Activated T-cell treated with anti-CD3 and anti-CD28 coated beads, Interleukin-2, amount 50 U/mL, for 1 hour (primary cell): ENCODE measurements at regions not wholly inside any gene's neighbourhood (a gene's known extent, or its start where the extent isn't known, plus 50 kb on each side); places are given as distances from the start of the nearest gene placed in this dataset.
"Not testable (repeated sequence)": the region's sequence is repeated elsewhere in the genome, so short reads cannot be mapped to it uniquely, and the experiment has no call there.

Experiments used
- DNase-seq: peaks from one replicate; pipeline ENCODE4 v3.0.0-alpha.2; 2020

- DNase-seq = no peak
Measured at GRCh38 chr3:33919312-33920120, 121.1 kb downstream of the PDCD6IP start.

- DNase-seq = no peak
Measured at GRCh38 chr3:33920511-33920910, 122.1 kb downstream of the PDCD6IP start.

GRCh38 chr3:33921608-33922007, 123.2 kb downstream of the PDCD6IP start:
- no peak for DNase-seq

- DNase-seq = no peak
Measured at GRCh38 chr3:33926998-33927605, 128.7 kb downstream of the PDCD6IP start.

GRCh38 chr3:33929813-33930212, 131.4 kb downstream of the PDCD6IP start:
- no peak for DNase-seq

GRCh38 chr3:33931512-33931911, 133.1 kb downstream of the PDCD6IP start:
- DNase-seq = no peak

- DNase-seq = no peak
Measured at GRCh38 chr3:33932010-33932764, 133.8 kb downstream of the PDCD6IP start.

- DNase-seq = no peak
Measured at GRCh38 chr3:33936171-33936920, 137.9 kb downstream of the PDCD6IP start.

- no peak for DNase-seq
Measured at GRCh38 chr3:33936921-33937525, 138.6 kb downstream of the PDCD6IP start.

- no peak for DNase-seq
Measured at GRCh38 chr3:33937628-33938027, 139.2 kb downstream of the PDCD6IP start.

- no peak for DNase-seq
Measured at GRCh38 chr3:33940149-33940548, 141.7 kb downstream of the PDCD6IP start.

GRCh38 chr3:33940736-33941135, 142.3 kb downstream of the PDCD6IP start:
- no peak for DNase-seq

GRCh38 chr3:33941804-33942203, 143.4 kb downstream of the PDCD6IP start:
- DNase-seq = no peak

- no peak for DNase-seq
Measured at GRCh38 chr3:33942483-33943150, 144.2 kb downstream of the PDCD6IP start.

- DNase-seq = no peak
Measured at GRCh38 chr3:33943277-33943676, 144.8 kb downstream of the PDCD6IP start.

GRCh38 chr3:33946612-33947011, 148.2 kb downstream of the PDCD6IP start:
- not testable (repeated sequence) for DNase-seq

- DNase-seq = no peak
Measured at GRCh38 chr3:33947272-33948195, 149.1 kb downstream of the PDCD6IP start.

- no peak for DNase-seq
Measured at GRCh38 chr3:33949074-33949473, 150.6 kb downstream of the PDCD6IP start.

- DNase-seq = no peak
Measured at GRCh38 chr3:33954956-33955355, 156.5 kb downstream of the PDCD6IP start.

GRCh38 chr3:33956206-33956605, 157.8 kb downstream of the PDCD6IP start:
- DNase-seq = no peak

GRCh38 chr3:33956776-33957175, 158.3 kb downstream of the PDCD6IP start:
- DNase-seq = no peak
